GM12878 (cell line): ENCODE measurements at regions not wholly inside any gene's neighbourhood (a gene's known extent, or its start where the extent isn't known, plus 50 kb on each side); places are given as distances from the start of the nearest gene placed in this dataset.

ENCODE experiments used
- ATAC-seq: fragments of 200-7000 bp; cut with Tn5 transposase; 3 replicates; pipeline ENCODE4 v1.9.1; 2020; ENCODE audit warnings: mild to moderate bottlenecking, moderate library complexity
- BruUV-seq: library from RNA; stranded (reverse); fragments of 400-500 nt; replicated peaks from 2 replicates; lab custom pipeline; 2021; lab: Mats Ljungman, UMichigan
- CTCF ChIA-PET: fragments of 300-600 bp; sonication (Branson Sonifier 250); formaldehyde crosslinking; extraction: SDS; loops from one replicate; lab custom pipeline; 2021; ENCODE audit warnings: inconsistent platforms; lab: Yijun Ruan, JAX
- POLR2A ChIA-PET: fragments of 350-600 bp; formaldehyde crosslinking; extraction: SDS; loops from one replicate; lab custom pipeline; 2021; ENCODE audit warnings: inconsistent platforms; lab: Charles Lee
- RAD21 ChIA-PET: fragments of 300-600 bp; sonication (Branson Sonifier 250); formaldehyde crosslinking; loops from one replicate; lab custom pipeline; 2023; ENCODE audit warnings: antibody characterized with exemption; ENCODE audit not compliant: unreplicated experiment; lab: Charles Lee
- SMC1A ChIA-PET: fragments of 300-600 bp; sonication (Branson Sonifier 250); formaldehyde crosslinking; loops from one replicate; lab custom pipeline; 2023; ENCODE audit not compliant: unreplicated experiment, uncharacterized antibody; lab: Charles Lee
- DNase-seq: peaks from one replicate; pipeline ENCODE4 v3.0.0-alpha.2; 2011; ENCODE audit warnings: low read depth, low spot score
- FAIRE-seq: peaks from 3 replicates; lab custom pipeline; 2011; peaks lifted over from hg19 to GRCh38; lab: Jason Lieb, UNC
- H2AFZ ChIP-seq: 2 replicates; pipeline ENCODE4 v1.6.0; 2011; ENCODE audit warnings: low read depth, low read length, control low read depth; ENCODE audit not compliant: control insufficient read depth
- H3K27ac ChIP-seq: 2 replicates; pipeline ENCODE4 v1.5.1; 2011; ENCODE audit warnings: control low read depth; ENCODE audit not compliant: control insufficient read depth, insufficient read depth
- H3K27me3 ChIP-seq, 2 experiments: replicated peaks in 1 of 2; 2 replicates each; pipeline versions ENCODE4 v1.6.0 to v1.6.1; 2011; ENCODE audit warnings: low read length in 1 of 2; ENCODE audit not compliant: control insufficient read depth in 2 of 2, insufficient read depth in 2 of 2
- H3K36me3 ChIP-seq, 2 experiments: 2 replicates each; pipeline ENCODE4 v1.5.1; 2011; ENCODE audit warnings: low read length in 1 of 2; ENCODE audit not compliant: control insufficient read depth in 2 of 2, insufficient read depth in 2 of 2
- H3K4me1 ChIP-seq: 2 replicates; pipeline ENCODE4 v1.6.1; 2011; ENCODE audit warnings: mild to moderate bottlenecking, low read length, moderate library complexity, mixed read lengths; ENCODE audit not compliant: control insufficient read depth, insufficient read depth
- H3K4me2 ChIP-seq: 2 replicates; pipeline ENCODE4 v1.6.0; 2011; ENCODE audit warnings: control low read depth; ENCODE audit not compliant: control insufficient read depth, insufficient read depth
- H3K4me3 ChIP-seq: fragments of 200-600 bp; sonication (generic); 2 replicates; pipeline ENCODE4 v1.5.1; 2016
- H3K79me2 ChIP-seq: 2 replicates; pipeline ENCODE4 v1.6.0; 2011; ENCODE audit warnings: low read length; ENCODE audit not compliant: control insufficient read depth, insufficient read depth
- H3K9ac ChIP-seq: 2 replicates; pipeline ENCODE4 v1.8.0; 2011; ENCODE audit warnings: low read length, control low read depth, mixed read lengths; ENCODE audit not compliant: control insufficient read depth, insufficient read depth
- H3K9me3 ChIP-seq: replicated peaks from 3 replicates; pipeline ENCODE4 v1.5.1; 2011; ENCODE audit warnings: mild to moderate bottlenecking, low read length; ENCODE audit not compliant: control insufficient read depth, insufficient read depth
- H4K20me1 ChIP-seq: 2 replicates; pipeline ENCODE4 v1.6.0; 2011; ENCODE audit not compliant: control insufficient read depth, insufficient read depth
- CEBPB ChIP-seq, 2 experiments: fragments of 150-350 bp in 1 of 2; IDR thresholded peaks; 2 replicates each; pipeline ENCODE4 v1.6.1; 2012 to 2014; ENCODE audit warnings: low read depth in 2 of 2, low read length in 2 of 2, borderline replicate concordance in 1 of 2, inconsistent platforms in 1 of 2
- CREM ChIP-seq: IDR thresholded peaks from 2 replicates; pipeline ENCODE4 v1.6.1; 2014; ENCODE audit warnings: antibody characterized with exemption, low read depth
- HCFC1 ChIP-seq: fragments of 150-350 bp; IDR thresholded peaks from 2 replicates; pipeline ENCODE4 v1.6.1; 2014; ENCODE audit warnings: low read length
- HDAC6 ChIP-seq: fragments of 200-600 bp; sonication (generic); IDR thresholded peaks from one replicate; pipeline ENCODE4 v1.8.0; 2017; ENCODE audit warnings: antibody characterized with exemption; ENCODE audit not compliant: unreplicated experiment
- JUNB ChIP-seq: IDR thresholded peaks from 2 replicates; pipeline ENCODE4 v1.6.1; 2016; ENCODE audit warnings: antibody characterized with exemption, mild to moderate bottlenecking
- NBN ChIP-seq: fragments of 450-650 bp; IDR thresholded peaks from 2 replicates; pipeline ENCODE4 v1.6.1; 2016
- NFYB ChIP-seq: IDR thresholded peaks from 2 replicates; pipeline ENCODE4 v1.6.1; 2011; ENCODE audit warnings: low read depth, mild to moderate bottlenecking, low read length, improper control_type of control experiment, moderate library complexity; ENCODE audit not compliant: insufficient read depth
- NRF1 ChIP-seq: conservative IDR thresholded peaks from 2 replicates; pipeline ENCODE4 v1.6.1; 2011; ENCODE audit warnings: mild to moderate bottlenecking, low read depth, low read length, improper control_type of control experiment
- POLR2AphosphoS5 ChIP-seq: IDR thresholded peaks from 2 replicates; pipeline ENCODE4 v1.6.1; 2011; ENCODE audit warnings: mild to moderate bottlenecking, low read length, inconsistent platforms
- RFX5 ChIP-seq: IDR thresholded peaks from 2 replicates; pipeline ENCODE4 v1.6.1; 2011; ENCODE audit warnings: low read depth, low read length, improper control_type of control experiment
- TARDBP ChIP-seq: IDR thresholded peaks from 2 replicates; pipeline ENCODE4 v1.6.1; 2016; ENCODE audit warnings: borderline replicate concordance
- WGBS: methylation state at CpG from one replicate; pipeline ENCODE4 v1.1.6; 2016; ENCODE audit warnings: low lambda C conversion rate; ENCODE audit not compliant: insufficient replicate concordance, insufficient coverage; ENCODE audit errors: missing lambda C conversion rate; 5-methylcytosine and 5-hydroxymethylcytosine counted together
- in situ Hi-C: fragments of 300-500 bp; cut with MboI; formaldehyde crosslinking; loops from 9 replicates; pipeline ENCODE4 v1.14.3; 2018; ENCODE audit warnings: mixed read lengths
- intact Hi-C: fragments of 100-400 bp; cut with micrococcal nuclease; formaldehyde crosslinking; loops from one replicate; pipeline ENCODE4 v1.14.2; 2022; ENCODE audit not compliant: unreplicated experiment
- TF ChIP-seq, protein P1 (sequence below): fragments of 150-350 bp; IDR thresholded peaks from 2 replicates; pipeline ENCODE4 v1.6.1; 2014; ENCODE audit warnings: mild to moderate bottlenecking, low read depth, low read length
- TF ChIP-seq, protein P2 (sequence below): fragments of 150-350 bp; IDR thresholded peaks from 2 replicates; pipeline ENCODE4 v1.6.1; 2016; ENCODE audit warnings: low read depth, low read length
- TF ChIP-seq, protein P3 (sequence below): fragments of 450-650 bp; formaldehyde crosslinking; IDR thresholded peaks from 2 replicates; pipeline ENCODE4 v1.4.0; 2020; ENCODE audit warnings: mild to moderate bottlenecking, moderate library complexity

DNA sequence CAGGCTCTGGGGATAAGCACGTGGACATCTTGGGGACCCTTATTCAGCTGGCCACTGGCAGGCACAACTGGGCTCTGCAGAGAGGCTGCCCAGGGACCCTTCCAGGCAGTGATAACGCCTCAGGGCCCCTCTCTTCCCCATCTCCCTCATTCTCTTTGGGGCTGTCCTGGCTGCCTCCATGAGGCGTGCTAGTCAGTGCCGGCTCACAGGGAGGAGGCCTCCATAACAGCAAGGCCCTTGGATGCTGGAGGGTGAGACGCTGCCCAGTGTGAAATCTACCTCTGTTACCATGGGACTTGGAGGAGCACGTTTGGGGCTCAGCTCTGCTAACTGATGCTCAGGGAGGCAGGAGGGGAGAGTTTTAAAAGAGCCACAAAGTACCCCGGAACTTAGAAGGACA is 221.3 kb downstream of the CTTN start (continued):
- no peak for TF ChIP-seq NRF1

DNA sequence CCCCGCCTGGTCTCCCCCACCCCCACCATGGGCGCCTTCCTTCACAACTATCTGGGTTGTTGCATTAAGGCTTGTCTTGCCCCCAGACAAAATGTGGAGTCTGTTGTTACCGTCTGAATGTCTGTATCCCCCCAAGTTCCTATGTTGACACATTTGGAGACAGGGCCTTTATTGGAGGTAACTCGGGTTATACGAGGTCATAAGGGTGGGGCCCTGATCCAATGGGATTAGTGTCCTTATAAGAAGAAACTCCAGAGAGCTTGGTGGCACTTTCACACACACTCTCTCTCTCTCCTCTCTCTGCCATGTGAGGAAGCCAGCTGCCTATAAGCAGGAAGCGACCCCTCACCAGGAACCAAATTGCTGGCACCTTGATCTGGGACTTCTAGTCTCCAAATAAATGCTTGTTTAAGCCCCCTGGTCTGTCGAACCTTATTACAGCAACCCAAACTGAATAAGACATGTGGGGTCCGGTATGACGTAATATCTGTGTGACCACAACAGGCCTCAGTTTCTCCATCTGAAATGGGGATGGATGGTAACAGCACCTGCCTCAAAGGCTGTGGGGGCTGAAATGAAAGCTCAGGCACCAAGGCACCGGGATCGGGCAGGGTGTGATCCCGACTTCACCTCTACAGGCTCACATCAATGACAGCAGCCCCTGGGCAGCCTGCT is 222.3 kb downstream of the CTTN start:
- ChIA-PET POLR2A (no interaction called here), CTCF (interaction anchor here (0.8 kb wide), 1 partner anchor 194 kb away, joined by 3 read pairs; no protein-coding TSS in a partner anchor), SMC1A (no interaction called here), RAD21 (no interaction called here)
- intact Hi-C loops (no loop called here), in situ Hi-C loops (no loop called here)
- DNase-seq (no peak), ATAC-seq (no peak), FAIRE-seq (no peak)
- Histone ChIP-seq H3K4me3 (no peak overlapping the region), H3K4me1 (no peaks in the 10 kb centered on the region), H3K4me2 (no peak overlapping the region), H4K20me1 (no peaks in the 10 kb centered on the region), H3K27ac (no peak overlapping the region), H2AFZ (no peak overlapping the region), H3K27me3 (no peaks in the 10 kb centered on the region), H3K79me2 (no peaks in the 10 kb centered on the region), H3K36me3 (no peaks in the 10 kb centered on the region), H3K9me3 (no peaks in the 10 kb centered on the region; the same call in 2 of the 3 replicates), H3K9ac (no peak overlapping the region)
- no TSS peak for BruUV-seq
- 40% methylated on average over 12 of the region's 12 CpGs for WGBS
- TF ChIP-seq RFX5 (no peak), TARDBP (no peak), CEBPB (IDR thresholded peaks at IDR 0.05; ENCODE audit: borderline replicate concordance in 1 of 2, low read depth in 2 of 2, low read length in 2 of 2) (no peak), NBN (no peak), CREM (no peak), POLR2AphosphoS5 (no peak), HCFC1 (no peak), NFYB (no peak), JUNB (no peak), HDAC6 (no peak)
- TF ChIP-seq, protein P1, sequence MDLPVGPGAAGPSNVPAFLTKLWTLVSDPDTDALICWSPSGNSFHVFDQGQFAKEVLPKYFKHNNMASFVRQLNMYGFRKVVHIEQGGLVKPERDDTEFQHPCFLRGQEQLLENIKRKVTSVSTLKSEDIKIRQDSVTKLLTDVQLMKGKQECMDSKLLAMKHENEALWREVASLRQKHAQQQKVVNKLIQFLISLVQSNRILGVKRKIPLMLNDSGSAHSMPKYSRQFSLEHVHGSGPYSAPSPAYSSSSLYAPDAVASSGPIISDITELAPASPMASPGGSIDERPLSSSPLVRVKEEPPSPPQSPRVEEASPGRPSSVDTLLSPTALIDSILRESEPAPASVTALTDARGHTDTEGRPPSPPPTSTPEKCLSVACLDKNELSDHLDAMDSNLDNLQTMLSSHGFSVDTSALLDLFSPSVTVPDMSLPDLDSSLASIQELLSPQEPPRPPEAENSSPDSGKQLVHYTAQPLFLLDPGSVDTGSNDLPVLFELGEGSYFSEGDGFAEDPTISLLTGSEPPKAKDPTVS = no peak
- TF ChIP-seq, protein P2, sequence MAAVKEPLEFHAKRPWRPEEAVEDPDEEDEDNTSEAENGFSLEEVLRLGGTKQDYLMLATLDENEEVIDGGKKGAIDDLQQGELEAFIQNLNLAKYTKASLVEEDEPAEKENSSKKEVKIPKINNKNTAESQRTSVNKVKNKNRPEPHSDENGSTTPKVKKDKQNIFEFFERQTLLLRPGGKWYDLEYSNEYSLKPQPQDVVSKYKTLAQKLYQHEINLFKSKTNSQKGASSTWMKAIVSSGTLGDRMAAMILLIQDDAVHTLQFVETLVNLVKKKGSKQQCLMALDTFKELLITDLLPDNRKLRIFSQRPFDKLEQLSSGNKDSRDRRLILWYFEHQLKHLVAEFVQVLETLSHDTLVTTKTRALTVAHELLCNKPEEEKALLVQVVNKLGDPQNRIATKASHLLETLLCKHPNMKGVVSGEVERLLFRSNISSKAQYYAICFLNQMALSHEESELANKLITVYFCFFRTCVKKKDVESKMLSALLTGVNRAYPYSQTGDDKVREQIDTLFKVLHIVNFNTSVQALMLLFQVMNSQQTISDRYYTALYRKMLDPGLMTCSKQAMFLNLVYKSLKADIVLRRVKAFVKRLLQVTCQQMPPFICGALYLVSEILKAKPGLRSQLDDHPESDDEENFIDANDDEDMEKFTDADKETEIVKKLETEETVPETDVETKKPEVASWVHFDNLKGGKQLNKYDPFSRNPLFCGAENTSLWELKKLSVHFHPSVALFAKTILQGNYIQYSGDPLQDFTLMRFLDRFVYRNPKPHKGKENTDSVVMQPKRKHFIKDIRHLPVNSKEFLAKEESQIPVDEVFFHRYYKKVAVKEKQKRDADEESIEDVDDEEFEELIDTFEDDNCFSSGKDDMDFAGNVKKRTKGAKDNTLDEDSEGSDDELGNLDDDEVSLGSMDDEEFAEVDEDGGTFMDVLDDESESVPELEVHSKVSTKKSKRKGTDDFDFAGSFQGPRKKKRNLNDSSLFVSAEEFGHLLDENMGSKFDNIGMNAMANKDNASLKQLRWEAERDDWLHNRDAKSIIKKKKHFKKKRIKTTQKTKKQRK = no peak
- TF ChIP-seq, protein P3, sequence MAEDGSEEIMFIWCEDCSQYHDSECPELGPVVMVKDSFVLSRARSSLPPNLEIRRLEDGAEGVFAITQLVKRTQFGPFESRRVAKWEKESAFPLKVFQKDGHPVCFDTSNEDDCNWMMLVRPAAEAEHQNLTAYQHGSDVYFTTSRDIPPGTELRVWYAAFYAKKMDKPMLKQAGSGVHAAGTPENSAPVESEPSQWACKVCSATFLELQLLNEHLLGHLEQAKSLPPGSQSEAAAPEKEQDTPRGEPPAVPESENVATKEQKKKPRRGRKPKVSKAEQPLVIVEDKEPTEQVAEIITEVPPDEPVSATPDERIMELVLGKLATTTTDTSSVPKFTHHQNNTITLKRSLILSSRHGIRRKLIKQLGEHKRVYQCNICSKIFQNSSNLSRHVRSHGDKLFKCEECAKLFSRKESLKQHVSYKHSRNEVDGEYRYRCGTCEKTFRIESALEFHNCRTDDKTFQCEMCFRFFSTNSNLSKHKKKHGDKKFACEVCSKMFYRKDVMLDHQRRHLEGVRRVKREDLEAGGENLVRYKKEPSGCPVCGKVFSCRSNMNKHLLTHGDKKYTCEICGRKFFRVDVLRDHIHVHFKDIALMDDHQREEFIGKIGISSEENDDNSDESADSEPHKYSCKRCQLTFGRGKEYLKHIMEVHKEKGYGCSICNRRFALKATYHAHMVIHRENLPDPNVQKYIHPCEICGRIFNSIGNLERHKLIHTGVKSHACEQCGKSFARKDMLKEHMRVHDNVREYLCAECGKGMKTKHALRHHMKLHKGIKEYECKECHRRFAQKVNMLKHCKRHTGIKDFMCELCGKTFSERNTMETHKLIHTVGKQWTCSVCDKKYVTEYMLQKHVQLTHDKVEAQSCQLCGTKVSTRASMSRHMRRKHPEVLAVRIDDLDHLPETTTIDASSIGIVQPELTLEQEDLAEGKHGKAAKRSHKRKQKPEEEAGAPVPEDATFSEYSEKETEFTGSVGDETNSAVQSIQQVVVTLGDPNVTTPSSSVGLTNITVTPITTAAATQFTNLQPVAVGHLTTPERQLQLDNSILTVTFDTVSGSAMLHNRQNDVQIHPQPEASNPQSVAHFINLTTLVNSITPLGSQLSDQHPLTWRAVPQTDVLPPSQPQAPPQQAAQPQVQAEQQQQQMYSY = no peak
